GM12878 (cell line): ENCODE measurements at regions not wholly inside any gene's neighbourhood (a gene's known extent, or its start where the extent isn't known, plus 50 kb on each side); places are given as distances from the start of the nearest gene placed in this dataset.

Experiments
- ATAC-seq: fragments of 200-7000 bp; cut with Tn5 transposase; 3 replicates; pipeline ENCODE4 v1.9.1; 2020; ENCODE audit warnings: mild to moderate bottlenecking, moderate library complexity
- BruUV-seq: library from RNA; stranded (reverse); fragments of 400-500 nt; replicated peaks from 2 replicates; lab custom pipeline; 2021; lab: Mats Ljungman, UMichigan
- CTCF ChIA-PET: fragments of 300-600 bp; sonication (Branson Sonifier 250); formaldehyde crosslinking; extraction: SDS; loops from one replicate; lab custom pipeline; 2021; ENCODE audit warnings: inconsistent platforms; lab: Yijun Ruan, JAX
- POLR2A ChIA-PET: fragments of 350-600 bp; formaldehyde crosslinking; extraction: SDS; loops from one replicate; lab custom pipeline; 2021; ENCODE audit warnings: inconsistent platforms; lab: Charles Lee
- RAD21 ChIA-PET: fragments of 300-600 bp; sonication (Branson Sonifier 250); formaldehyde crosslinking; loops from one replicate; lab custom pipeline; 2023; ENCODE audit warnings: antibody characterized with exemption; ENCODE audit not compliant: unreplicated experiment; lab: Charles Lee
- SMC1A ChIA-PET: fragments of 300-600 bp; sonication (Branson Sonifier 250); formaldehyde crosslinking; loops from one replicate; lab custom pipeline; 2023; ENCODE audit not compliant: unreplicated experiment, uncharacterized antibody; lab: Charles Lee
- DNase-seq: peaks from one replicate; pipeline ENCODE4 v3.0.0-alpha.2; 2011; ENCODE audit warnings: low read depth, low spot score
- FAIRE-seq: peaks from 3 replicates; lab custom pipeline; 2011; peaks lifted over from hg19 to GRCh38; lab: Jason Lieb, UNC
- H2AFZ ChIP-seq: 2 replicates; pipeline ENCODE4 v1.6.0; 2011; ENCODE audit warnings: low read depth, low read length, control low read depth; ENCODE audit not compliant: control insufficient read depth
- H3K27ac ChIP-seq: 2 replicates; pipeline ENCODE4 v1.5.1; 2011; ENCODE audit warnings: control low read depth; ENCODE audit not compliant: control insufficient read depth, insufficient read depth
- H3K27me3 ChIP-seq, 2 experiments: replicated peaks in 1 of 2; 2 replicates each; pipeline versions ENCODE4 v1.6.0 to v1.6.1; 2011; ENCODE audit warnings: low read length in 1 of 2; ENCODE audit not compliant: control insufficient read depth in 2 of 2, insufficient read depth in 2 of 2
- H3K36me3 ChIP-seq, 2 experiments: 2 replicates each; pipeline ENCODE4 v1.5.1; 2011; ENCODE audit warnings: low read length in 1 of 2; ENCODE audit not compliant: control insufficient read depth in 2 of 2, insufficient read depth in 2 of 2
- H3K4me1 ChIP-seq: 2 replicates; pipeline ENCODE4 v1.6.1; 2011; ENCODE audit warnings: mild to moderate bottlenecking, low read length, moderate library complexity, mixed read lengths; ENCODE audit not compliant: control insufficient read depth, insufficient read depth
- H3K4me2 ChIP-seq: 2 replicates; pipeline ENCODE4 v1.6.0; 2011; ENCODE audit warnings: control low read depth; ENCODE audit not compliant: control insufficient read depth, insufficient read depth
- H3K4me3 ChIP-seq: fragments of 200-600 bp; sonication (generic); 2 replicates; pipeline ENCODE4 v1.5.1; 2016
- H3K79me2 ChIP-seq: 2 replicates; pipeline ENCODE4 v1.6.0; 2011; ENCODE audit warnings: low read length; ENCODE audit not compliant: control insufficient read depth, insufficient read depth
- H3K9ac ChIP-seq: 2 replicates; pipeline ENCODE4 v1.8.0; 2011; ENCODE audit warnings: low read length, control low read depth, mixed read lengths; ENCODE audit not compliant: control insufficient read depth, insufficient read depth
- H3K9me3 ChIP-seq: replicated peaks from 3 replicates; pipeline ENCODE4 v1.5.1; 2011; ENCODE audit warnings: mild to moderate bottlenecking, low read length; ENCODE audit not compliant: control insufficient read depth, insufficient read depth
- H4K20me1 ChIP-seq: 2 replicates; pipeline ENCODE4 v1.6.0; 2011; ENCODE audit not compliant: control insufficient read depth, insufficient read depth
- BACH1 ChIP-seq: fragments of 450-650 bp; IDR thresholded peaks from 2 replicates; pipeline ENCODE4 v1.6.1; 2017; ENCODE audit warnings: mild to moderate bottlenecking, borderline replicate concordance
- CHD2 ChIP-seq: IDR thresholded peaks from 2 replicates; pipeline ENCODE4 v1.6.1; 2011; ENCODE audit warnings: low read depth, low read length, improper control_type of control experiment, borderline replicate concordance
- CHD4 ChIP-seq: fragments of 200-600 bp; sonication (generic); IDR thresholded peaks from 2 replicates; pipeline ENCODE4 v1.6.1; 2016; ENCODE audit warnings: mild to moderate bottlenecking
- HDAC6 ChIP-seq: fragments of 200-600 bp; sonication (generic); IDR thresholded peaks from one replicate; pipeline ENCODE4 v1.8.0; 2017; ENCODE audit warnings: antibody characterized with exemption; ENCODE audit not compliant: unreplicated experiment
- KDM1A ChIP-seq: fragments of 200-600 bp; sonication (generic); IDR thresholded peaks from 2 replicates; pipeline ENCODE4 v1.6.1; 2016; ENCODE audit warnings: borderline replicate concordance
- MYB ChIP-seq: fragments of 150-350 bp; IDR thresholded peaks from 2 replicates; pipeline ENCODE4 v1.6.1; 2014; ENCODE audit warnings: mild to moderate bottlenecking, low read depth, low read length, borderline replicate concordance
- NFXL1 ChIP-seq: fragments of 450-650 bp; IDR thresholded peaks from 2 replicates; pipeline ENCODE4 v1.6.1; 2017; ENCODE audit warnings: antibody characterized with exemption, mild to moderate bottlenecking, borderline replicate concordance
- NR2F1 ChIP-seq: fragments of 450-650 bp; conservative IDR thresholded peaks from 2 replicates; pipeline ENCODE4 v1.6.1; 2017; ENCODE audit warnings: mild to moderate bottlenecking
- SMAD5 ChIP-seq: IDR thresholded peaks from 2 replicates; pipeline ENCODE4 v1.6.1; 2016; ENCODE audit warnings: antibody characterized with exemption, low read depth
- ZNF622 ChIP-seq: fragments of 450-650 bp; IDR thresholded peaks from 2 replicates; pipeline ENCODE4 v1.6.1; 2017; ENCODE audit warnings: mild to moderate bottlenecking, inconsistent platforms
- WGBS: methylation state at CpG from one replicate; pipeline ENCODE4 v1.1.6; 2016; ENCODE audit warnings: low lambda C conversion rate; ENCODE audit not compliant: insufficient replicate concordance, insufficient coverage; ENCODE audit errors: missing lambda C conversion rate; 5-methylcytosine and 5-hydroxymethylcytosine counted together
- in situ Hi-C: fragments of 300-500 bp; cut with MboI; formaldehyde crosslinking; loops from 9 replicates; pipeline ENCODE4 v1.14.3; 2018; ENCODE audit warnings: mixed read lengths
- intact Hi-C: fragments of 100-400 bp; cut with micrococcal nuclease; formaldehyde crosslinking; loops from one replicate; pipeline ENCODE4 v1.14.2; 2022; ENCODE audit not compliant: unreplicated experiment
- TF ChIP-seq, protein P1 (sequence below): fragments of 150-350 bp; IDR thresholded peaks from 2 replicates; pipeline ENCODE4 v1.6.1; 2016; ENCODE audit warnings: low read depth, low read length
- TF ChIP-seq, protein P2 (sequence below): fragments of 450-650 bp; IDR thresholded peaks from 2 replicates; pipeline ENCODE4 v1.6.1; 2016; ENCODE audit warnings: mild to moderate bottlenecking
- TF ChIP-seq, protein P3 (sequence below): fragments of 450-650 bp; formaldehyde crosslinking; IDR thresholded peaks from 2 replicates; pipeline ENCODE4 v1.4.0; 2022; ENCODE audit warnings: mild to moderate bottlenecking, moderate library complexity

DNA sequence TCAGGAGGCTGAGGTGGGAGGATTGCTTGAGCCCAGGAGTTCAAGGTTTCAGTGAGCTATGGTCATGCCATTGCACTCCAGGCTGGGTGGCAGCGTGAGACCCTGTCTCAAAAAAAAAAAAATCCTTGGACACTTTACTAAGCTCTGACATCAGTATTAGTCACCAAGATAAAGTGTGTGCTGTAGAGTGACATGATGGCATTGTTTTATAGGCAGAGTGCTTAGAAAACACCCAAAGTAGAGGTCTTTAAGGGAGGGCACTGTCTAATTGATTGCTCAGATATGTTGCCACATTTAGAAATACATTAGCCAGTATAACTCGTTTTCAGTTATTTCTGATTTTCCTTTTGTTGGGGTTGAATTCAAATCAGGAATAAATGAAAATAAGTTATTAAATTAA, 235.9 kb downstream of the REEP3 start (continued):
- TF ChIP-seq, protein P1, sequence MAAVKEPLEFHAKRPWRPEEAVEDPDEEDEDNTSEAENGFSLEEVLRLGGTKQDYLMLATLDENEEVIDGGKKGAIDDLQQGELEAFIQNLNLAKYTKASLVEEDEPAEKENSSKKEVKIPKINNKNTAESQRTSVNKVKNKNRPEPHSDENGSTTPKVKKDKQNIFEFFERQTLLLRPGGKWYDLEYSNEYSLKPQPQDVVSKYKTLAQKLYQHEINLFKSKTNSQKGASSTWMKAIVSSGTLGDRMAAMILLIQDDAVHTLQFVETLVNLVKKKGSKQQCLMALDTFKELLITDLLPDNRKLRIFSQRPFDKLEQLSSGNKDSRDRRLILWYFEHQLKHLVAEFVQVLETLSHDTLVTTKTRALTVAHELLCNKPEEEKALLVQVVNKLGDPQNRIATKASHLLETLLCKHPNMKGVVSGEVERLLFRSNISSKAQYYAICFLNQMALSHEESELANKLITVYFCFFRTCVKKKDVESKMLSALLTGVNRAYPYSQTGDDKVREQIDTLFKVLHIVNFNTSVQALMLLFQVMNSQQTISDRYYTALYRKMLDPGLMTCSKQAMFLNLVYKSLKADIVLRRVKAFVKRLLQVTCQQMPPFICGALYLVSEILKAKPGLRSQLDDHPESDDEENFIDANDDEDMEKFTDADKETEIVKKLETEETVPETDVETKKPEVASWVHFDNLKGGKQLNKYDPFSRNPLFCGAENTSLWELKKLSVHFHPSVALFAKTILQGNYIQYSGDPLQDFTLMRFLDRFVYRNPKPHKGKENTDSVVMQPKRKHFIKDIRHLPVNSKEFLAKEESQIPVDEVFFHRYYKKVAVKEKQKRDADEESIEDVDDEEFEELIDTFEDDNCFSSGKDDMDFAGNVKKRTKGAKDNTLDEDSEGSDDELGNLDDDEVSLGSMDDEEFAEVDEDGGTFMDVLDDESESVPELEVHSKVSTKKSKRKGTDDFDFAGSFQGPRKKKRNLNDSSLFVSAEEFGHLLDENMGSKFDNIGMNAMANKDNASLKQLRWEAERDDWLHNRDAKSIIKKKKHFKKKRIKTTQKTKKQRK, result no peak
- TF ChIP-seq MYB (no peak), NFXL1 (no peak), KDM1A (no peak)

DNA sequence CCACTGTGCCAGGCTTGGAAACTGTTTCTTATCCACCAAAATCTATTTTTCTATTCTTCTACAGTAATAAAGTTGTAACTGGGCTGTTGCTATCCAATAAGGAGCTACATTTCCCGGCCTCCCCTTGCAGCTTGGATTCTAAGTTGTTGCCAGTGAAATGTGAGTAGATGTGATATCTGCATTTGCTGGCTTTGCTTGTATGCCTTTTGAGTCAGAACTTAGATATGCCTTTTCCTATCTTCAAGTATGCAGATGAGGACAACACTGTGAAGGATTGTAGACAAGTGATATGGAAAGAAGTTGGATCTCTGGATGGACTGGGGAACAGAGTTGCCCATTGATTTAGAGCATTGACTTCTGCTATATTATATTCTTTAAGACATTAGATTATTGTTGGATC, 236.9 kb downstream of the REEP3 start:
- H3K9ac ChIP-seq, result no peak overlapping the region
- ChIA-PET SMC1A (interaction anchor here (0.7 to 1.1 kb wide), 2 partner anchors 9 to 38 kb away, joined by 3 to 5 read pairs; no protein-coding TSS in a partner anchor), POLR2A (interaction anchor here (0.5 kb wide), 1 partner anchor 14 kb away, joined by 4 read pairs; no protein-coding TSS in a partner anchor), RAD21 (interaction anchor here (1.2 kb wide), 1 partner anchor 122 kb away, joined by 3 read pairs; no protein-coding TSS in a partner anchor), CTCF (no interaction called here)
- in situ Hi-C loops (no loop called here), intact Hi-C loops (no loop called here)
- WGBS, result 3% methylated on average over 1 of the region's 1 CpG
- no peaks in the 10 kb centered on the region for H3K27me3 ChIP-seq
- DNase-seq (no peak), FAIRE-seq (no peak), ATAC-seq (no peak)
- H3K27ac ChIP-seq, result no peak overlapping the region
- H3K4me3 ChIP-seq, result no peak overlapping the region
- TF ChIP-seq CHD4 (no peak), NR2F1 (no peak), BACH1 (no peak), SMAD5 (no peak), CHD2 (no peak), ZNF622 (no peak), HDAC6 (no peak)
- TF ChIP-seq, protein P2, sequence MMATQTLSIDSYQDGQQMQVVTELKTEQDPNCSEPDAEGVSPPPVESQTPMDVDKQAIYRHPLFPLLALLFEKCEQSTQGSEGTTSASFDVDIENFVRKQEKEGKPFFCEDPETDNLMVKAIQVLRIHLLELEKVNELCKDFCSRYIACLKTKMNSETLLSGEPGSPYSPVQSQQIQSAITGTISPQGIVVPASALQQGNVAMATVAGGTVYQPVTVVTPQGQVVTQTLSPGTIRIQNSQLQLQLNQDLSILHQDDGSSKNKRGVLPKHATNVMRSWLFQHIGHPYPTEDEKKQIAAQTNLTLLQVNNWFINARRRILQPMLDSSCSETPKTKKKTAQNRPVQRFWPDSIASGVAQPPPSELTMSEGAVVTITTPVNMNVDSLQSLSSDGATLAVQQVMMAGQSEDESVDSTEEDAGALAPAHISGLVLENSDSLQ, result no peak
- TF ChIP-seq, protein P3, sequence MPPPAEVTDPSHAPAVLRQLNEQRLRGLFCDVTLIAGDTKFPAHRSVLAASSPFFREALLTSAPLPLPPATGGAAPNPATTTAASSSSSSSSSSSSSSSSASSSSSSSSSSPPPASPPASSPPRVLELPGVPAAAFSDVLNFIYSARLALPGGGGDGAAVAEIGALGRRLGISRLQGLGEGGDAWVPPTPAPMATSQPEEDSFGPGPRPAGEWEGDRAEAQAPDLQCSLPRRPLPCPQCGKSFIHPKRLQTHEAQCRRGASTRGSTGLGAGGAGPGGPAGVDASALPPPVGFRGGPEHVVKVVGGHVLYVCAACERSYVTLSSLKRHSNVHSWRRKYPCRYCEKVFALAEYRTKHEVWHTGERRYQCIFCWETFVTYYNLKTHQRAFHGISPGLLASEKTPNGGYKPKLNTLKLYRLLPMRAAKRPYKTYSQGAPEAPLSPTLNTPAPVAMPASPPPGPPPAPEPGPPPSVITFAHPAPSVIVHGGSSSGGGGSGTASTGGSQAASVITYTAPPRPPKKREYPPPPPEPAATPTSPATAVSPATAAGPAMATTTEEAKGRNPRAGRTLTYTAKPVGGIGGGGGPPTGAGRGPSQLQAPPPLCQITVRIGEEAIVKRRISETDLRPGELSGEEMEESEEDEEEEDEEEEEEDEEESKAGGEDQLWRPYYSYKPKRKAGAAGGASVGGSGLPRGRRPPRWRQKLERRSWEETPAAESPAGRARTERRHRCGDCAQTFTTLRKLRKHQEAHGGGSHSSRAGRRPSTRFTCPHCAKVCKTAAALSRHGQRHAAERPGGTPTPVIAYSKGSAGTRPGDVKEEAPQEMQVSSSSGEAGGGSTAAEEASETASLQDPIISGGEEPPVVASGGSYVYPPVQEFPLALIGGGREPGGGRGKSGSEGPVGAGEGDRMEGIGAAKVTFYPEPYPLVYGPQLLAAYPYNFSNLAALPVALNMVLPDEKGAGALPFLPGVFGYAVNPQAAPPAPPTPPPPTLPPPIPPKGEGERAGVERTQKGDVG (CRISPR knock-in tag), result no peak
- H3K9me3 ChIP-seq, result no peaks in the 10 kb centered on the region
- BruUV-seq, result no TSS peak
- H2AFZ ChIP-seq, result no peak overlapping the region
- no peaks in the 10 kb centered on the region for H4K20me1 ChIP-seq
- no peaks in the 10 kb centered on the region for H3K79me2 ChIP-seq
- H3K4me2 ChIP-seq, result no peak overlapping the region
- no peaks in the 10 kb centered on the region for H3K36me3 ChIP-seq
- H3K4me1 ChIP-seq, result no peaks in the 10 kb centered on the region
